Caco-2 (cell line): ENCODE measurements at regions not wholly inside any gene's neighbourhood (a gene's known extent, or its start where the extent isn't known, plus 50 kb on each side); places are given as distances from the start of the nearest gene placed in this dataset.
"Not testable (repeated sequence)": the region's sequence is repeated elsewhere in the genome, so short reads cannot be mapped to it uniquely, and the experiment has no call there.

Source experiments
- BruUV-seq: library from RNA; stranded (reverse); fragments of 400-500 nt; replicated peaks from 2 replicates; lab custom pipeline; 2021; lab: Mats Ljungman, UMichigan
- CTCF ChIA-PET: fragments of 300-600 bp; sonication (Branson Sonifier 250); formaldehyde crosslinking; loops from one replicate; lab custom pipeline; 2022; ENCODE audit warnings: antibody characterized with exemption; lab: Charles Lee
- POLR2A ChIA-PET: fragments of 300-600 bp; sonication (Branson Sonifier 250); formaldehyde crosslinking; loops from one replicate; lab custom pipeline; 2022; ENCODE audit warnings: antibody characterized with exemption; lab: Charles Lee
- DNase-seq, 2 experiments: peaks; one replicate each; pipeline versions ENCODE4 v3.0.0 to v3.0.0-alpha.2; 2020 to 2022
- H3K27me3 ChIP-seq: replicated peaks from 2 replicates; pipeline ENCODE4 v1.6.0; 2011; ENCODE audit warnings: low read length; ENCODE audit not compliant: control insufficient read depth, insufficient read depth
- H3K36me3 ChIP-seq: 2 replicates; pipeline ENCODE4 v1.5.1; 2011; ENCODE audit warnings: low read length; ENCODE audit not compliant: control insufficient read depth, insufficient read depth
- H3K4me1 ChIP-seq: fragments of 250-450 bp; sonication (Bioruptor Pico); 2 replicates; pipeline ENCODE4 v1.5.1; 2020; ENCODE audit warnings: mild to moderate bottlenecking
- H3K4me3 ChIP-seq: 2 replicates; pipeline ENCODE4 v1.5.1; 2011; ENCODE audit warnings: low read depth, mild to moderate bottlenecking, control low read depth, low read length
- H3K9me3 ChIP-seq: fragments of 250-450 bp; sonication (Bioruptor Pico); 2 replicates; pipeline ENCODE4 v1.5.1; 2020; ENCODE audit warnings: mild to moderate bottlenecking, moderate library complexity
- H3K27ac Mint-ChIP-seq: one replicate; pipeline ENCODE4 v1.8.0; 2022; ENCODE audit warnings: mixed read lengths; ENCODE audit not compliant: unreplicated experiment
- H3K27me3 Mint-ChIP-seq: one replicate; pipeline ENCODE4 v1.8.0; 2022; ENCODE audit warnings: mixed read lengths; ENCODE audit not compliant: insufficient read depth, unreplicated experiment
- H3K36me3 Mint-ChIP-seq: one replicate; pipeline ENCODE4 v1.8.0; 2022; ENCODE audit warnings: mild to moderate bottlenecking, mixed read lengths; ENCODE audit not compliant: insufficient read depth, unreplicated experiment
- H3K4me1 Mint-ChIP-seq: one replicate; pipeline ENCODE4 v1.8.0; 2022; ENCODE audit warnings: low read depth, mixed read lengths; ENCODE audit not compliant: unreplicated experiment
- H3K4me3 Mint-ChIP-seq: one replicate; pipeline ENCODE4 v1.8.0; 2022; ENCODE audit warnings: mild to moderate bottlenecking, moderate library complexity, mixed read lengths; ENCODE audit not compliant: unreplicated experiment
- H3K9me3 Mint-ChIP-seq: one replicate; pipeline ENCODE4 v1.8.0; 2022; ENCODE audit warnings: mixed read lengths; ENCODE audit not compliant: unreplicated experiment
- CTCF ChIP-seq, 2 experiments: fragments of 200-600 bp in 1 of 2; IDR thresholded peaks; 1 replicate in 1 of 2; 2 replicates in 1 of 2; pipeline versions ENCODE4 v1.5.1 to v1.8.0; 2011 to 2022; ENCODE audit warnings: antibody characterized with exemption in 1 of 2, control low read depth in 1 of 2, inconsistent platforms in 1 of 2, low read depth in 1 of 2, low read length in 1 of 2, mild to moderate bottlenecking in 1 of 2, moderate library complexity in 1 of 2; ENCODE audit not compliant: insufficient read depth in 1 of 2, severe bottlenecking in 1 of 2, unreplicated experiment in 1 of 2
- intact Hi-C: fragments of 100-400 bp; cut with micrococcal nuclease; formaldehyde crosslinking; loops from one replicate; pipeline ENCODE4 v1.10.0; 2022; ENCODE audit not compliant: unreplicated experiment

DNA sequence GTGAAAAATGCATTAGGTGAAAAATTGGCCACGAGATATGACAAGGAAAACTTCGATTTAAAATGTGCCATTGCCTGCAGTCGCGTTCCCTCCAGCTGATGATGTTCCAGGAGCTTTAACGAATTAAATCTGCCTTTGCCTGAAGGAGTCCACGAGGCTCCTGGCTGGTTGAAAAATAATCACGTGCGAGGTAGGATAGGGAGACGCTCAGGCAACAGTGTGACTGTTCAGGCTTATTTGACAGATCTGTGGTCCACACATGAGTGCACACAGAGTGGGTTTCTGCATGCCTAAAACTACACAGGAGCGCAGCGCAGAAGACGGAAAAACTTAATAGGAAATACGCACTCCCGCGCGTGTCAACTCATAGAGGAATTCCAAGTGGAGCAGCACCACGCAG lies 204.0 kb upstream of the PITRM1 start:
- no peaks in the 10 kb centered on the region for H3K36me3 Mint-ChIP-seq
- Histone ChIP-seq H3K36me3 (no peaks in the 10 kb centered on the region), H3K4me3 (no peak overlapping the region), H3K27me3 (no peaks in the 10 kb centered on the region), H3K9me3 (no peaks in the 10 kb centered on the region), H3K4me1 (no peaks in the 10 kb centered on the region)
- POLR2A ChIA-PET: no interaction called here
- CTCF ChIA-PET: no interaction called here
- intact Hi-C loops: no loop called here
- BruUV-seq: no TSS peak
- H3K4me1 Mint-ChIP-seq: no peaks in the 10 kb centered on the region
- H3K27ac Mint-ChIP-seq: no peak overlapping the region
- H3K4me3 Mint-ChIP-seq: no peak overlapping the region
- H3K27me3 Mint-ChIP-seq: peaks cover 4% of the 10 kb centered on the region
- TF ChIP-seq CTCF (IDR thresholded peaks at IDR 0.05; ENCODE audit: insufficient read depth in 1 of 2, low read depth in 1 of 2, low read length in 1 of 2, severe bottlenecking in 1 of 2, unreplicated experiment in 1 of 2): no peak
- DNase-seq: no peak
- no peaks in the 10 kb centered on the region for H3K9me3 Mint-ChIP-seq

DNA sequence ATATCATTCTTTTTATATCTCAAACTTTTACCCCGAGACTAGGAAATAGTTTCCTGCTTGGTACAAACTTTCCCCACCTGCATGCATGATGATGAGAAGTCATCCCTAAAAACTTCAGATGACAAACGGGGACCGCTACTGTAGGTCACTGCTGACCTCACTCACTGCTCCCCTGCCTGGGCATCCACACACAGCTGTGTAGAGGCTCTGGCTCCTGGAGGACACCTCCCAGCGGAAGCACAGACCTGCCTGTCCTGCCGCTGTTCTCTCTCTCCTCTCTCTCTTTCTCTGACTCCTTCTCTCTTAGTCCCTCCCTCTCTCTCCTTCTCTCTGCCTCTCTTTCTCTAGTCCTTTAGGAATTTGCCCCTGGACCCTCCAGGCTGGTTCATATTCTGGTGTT lies 202.9 kb upstream of the PITRM1 start:
- no peaks in the 10 kb centered on the region for H3K36me3 ChIP-seq
- intact Hi-C loops: no loop called here
- no peak overlapping the region for H3K4me3 ChIP-seq
- no peaks in the 10 kb centered on the region for H3K27me3 ChIP-seq
- Mint-ChIP-seq H3K4me3 (no peak overlapping the region), H3K9me3 (no peaks in the 10 kb centered on the region), H3K27ac (no peak overlapping the region), H3K4me1 (no peaks in the 10 kb centered on the region), H3K36me3 (no peaks in the 10 kb centered on the region), H3K27me3 (no peaks in the 10 kb centered on the region)
- BruUV-seq: no TSS peak
- ChIA-PET CTCF (no interaction called here), POLR2A (no interaction called here)
- no peak for TF ChIP-seq CTCF (IDR thresholded peaks at IDR 0.05; ENCODE audit: insufficient read depth in 1 of 2, low read depth in 1 of 2, low read length in 1 of 2, severe bottlenecking in 1 of 2, unreplicated experiment in 1 of 2)
- H3K4me1 ChIP-seq: no peaks in the 10 kb centered on the region
- no peaks in the 10 kb centered on the region for H3K9me3 ChIP-seq
- DNase-seq: no peak

DNA sequence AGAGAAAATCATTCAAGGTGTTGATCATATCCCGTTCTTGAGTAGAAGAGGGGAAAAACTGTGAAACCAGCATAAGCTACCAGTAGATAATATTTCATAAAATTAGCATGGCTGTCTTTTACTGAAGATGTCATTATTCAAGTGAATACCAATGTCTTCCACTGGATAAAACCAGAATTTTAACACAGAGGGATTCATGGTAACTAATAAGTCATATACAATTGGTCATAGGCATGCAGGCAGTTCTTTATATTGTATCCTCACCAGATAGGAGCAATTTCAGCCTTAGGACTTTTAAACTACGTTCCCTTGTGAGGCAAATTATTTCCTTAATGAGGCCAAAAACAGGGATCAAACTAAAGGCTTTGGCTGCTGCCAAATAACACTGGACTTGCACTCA lies 202.3 kb upstream of the PITRM1 start:
- H3K9me3 Mint-ChIP-seq: no peaks in the 10 kb centered on the region
- ChIA-PET CTCF (interaction anchor here (0.7 kb wide), 1 partner anchor 298 kb away, joined by 3 read pairs; no protein-coding TSS in a partner anchor), POLR2A (no interaction called here)
- Histone ChIP-seq H3K4me3 (no peak overlapping the region), H3K4me1 (no peaks in the 10 kb centered on the region), H3K36me3 (no peaks in the 10 kb centered on the region), H3K27me3 (no peaks in the 10 kb centered on the region), H3K9me3 (no peaks in the 10 kb centered on the region)
- H3K36me3 Mint-ChIP-seq: no peaks in the 10 kb centered on the region
- BruUV-seq: no TSS peak
- TF ChIP-seq CTCF (IDR thresholded peaks at IDR 0.05; ENCODE audit: insufficient read depth in 1 of 2, low read depth in 1 of 2, low read length in 1 of 2, severe bottlenecking in 1 of 2, unreplicated experiment in 1 of 2): no peak
- no peak overlapping the region for H3K4me3 Mint-ChIP-seq
- no peak overlapping the region for H3K27ac Mint-ChIP-seq
- no peaks in the 10 kb centered on the region for H3K4me1 Mint-ChIP-seq
- no peak for DNase-seq
- no peaks in the 10 kb centered on the region for H3K27me3 Mint-ChIP-seq
- intact Hi-C loops: no loop called here

DNA sequence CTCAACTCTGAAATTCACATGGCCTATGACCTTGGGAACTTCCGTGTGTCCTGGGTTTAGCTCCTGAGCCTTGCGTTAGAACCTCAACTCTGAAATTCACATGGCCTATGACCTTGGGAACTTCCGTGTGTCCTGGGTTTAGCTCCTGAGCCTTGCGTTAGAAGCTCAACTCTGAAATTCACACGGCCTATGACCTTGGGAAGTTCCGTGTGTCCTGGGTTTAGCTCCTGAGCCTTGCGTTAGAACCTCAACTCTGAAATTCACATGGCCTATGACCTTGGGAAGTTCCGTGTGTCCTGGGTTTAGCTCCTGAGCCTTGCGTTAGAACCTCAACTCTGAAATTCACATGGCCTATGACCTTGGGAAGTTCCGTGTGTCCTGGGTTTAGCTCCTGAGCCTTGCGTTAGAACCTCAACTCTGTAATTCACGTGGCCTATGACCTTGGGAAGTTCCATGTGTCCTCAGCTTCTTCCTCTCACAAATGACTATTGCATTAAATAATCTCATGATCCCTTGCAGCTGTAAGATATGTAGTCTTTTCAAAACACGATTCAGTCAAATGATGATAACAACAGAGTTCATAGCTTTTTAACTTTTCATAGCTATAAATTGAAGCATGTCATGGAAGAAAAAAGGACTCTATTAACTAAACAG lies 200.9 kb upstream of the PITRM1 start:
- H3K27me3 Mint-ChIP-seq, DNase-seq, BruUV-seq, H3K9me3 ChIP-seq, H3K4me3 ChIP-seq, POLR2A ChIA-PET, H3K9me3 Mint-ChIP-seq, H3K36me3 ChIP-seq, intact Hi-C loops, H3K4me1 ChIP-seq, H3K27me3 ChIP-seq, CTCF ChIA-PET, H3K4me1 Mint-ChIP-seq, H3K27ac Mint-ChIP-seq, H3K36me3 Mint-ChIP-seq, H3K4me3 Mint-ChIP-seq: not testable (repeated sequence)
